Heart left ventricle (tissue), 13 donors: ENCODE measurements at regions not wholly inside any gene's neighbourhood (a gene's known extent, or its start where the extent isn't known, plus 50 kb on each side); places are given as distances from the start of the nearest gene placed in this dataset.

ENCODE experiments used
- POLR2A ChIP-seq, 2 donors: fragments of 450-650 bp; IDR thresholded peaks; one replicate each; pipeline ENCODE4 v1.6.1; 2017; ENCODE audit warnings: antibody characterized with exemption in 2 of 2, mild to moderate bottlenecking in 2 of 2, moderate library complexity in 2 of 2
- TF ChIP-seq, protein P1 (sequence below), 12 donors: fragments of 200-600 bp; sonication (generic) in 4 of 12; IDR thresholded peaks; one replicate each; pipeline versions ENCODE4 v1.5.0 to v1.8.0; 2018 to 2022; ENCODE audit warnings: antibody characterized with exemption in 12 of 12, mild to moderate bottlenecking in 5 of 12
- donor health status: ischemic (EF 13 %, LVEDD 7.1; RV severe dilation, severe dysfunction).
- donor health status: DM: no; HTN: yes; CAD: no.
- donor health status: DM: no; HTN: no; CAD: no.
- donor health status: ischemic (EF 25% LVEDD 6.9; RV normal size, moderate dysfunction).
- donor health status: ischemic (EF 25% LVEDD 5.7; RV mildly dilated, moderate dysfunction).
- donor health status: ischemic (EF 35%, LVEDD 5.7; RV mildly dilated, moderate dysfunction).
- donor health status: nonischemic (EF 11% LVEDD 7.7; RV severe dilation, severe dysfunction).
- donor health status: DM: yes; HTN: yes; CAD: no.
- donor health status: PGD.
- donor health status: ischemic (EF 29% LVEDD 5.4; RV normal size, mild dysfunction).
- donor health status: nonischemic (EF 23%, LVEDD 6.1; RV moderate dilation, normal function).

DNA sequence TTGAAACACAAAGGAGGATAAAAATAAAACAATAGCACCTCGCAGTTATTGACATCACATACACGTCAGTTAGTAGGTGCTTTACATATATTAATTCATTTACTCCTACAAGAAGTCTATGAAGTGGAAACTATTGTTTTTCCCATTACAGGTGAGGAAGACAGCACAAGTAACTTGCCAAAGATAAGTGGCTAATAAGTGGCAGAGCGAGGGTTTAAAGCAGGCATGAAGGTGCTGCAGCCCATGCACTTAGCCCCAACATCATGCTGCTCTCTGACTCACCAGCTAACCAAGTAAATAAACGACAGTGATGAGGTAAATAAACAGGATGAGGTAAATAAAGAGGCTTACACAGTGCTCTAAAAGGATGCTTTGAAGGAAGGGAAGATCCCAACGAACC, 498.6 kb upstream of the ZEB2 start:
- TF ChIP-seq POLR2A (IDR thresholded peaks at IDR 0.05), result no peak
- TF ChIP-seq, protein P1, sequence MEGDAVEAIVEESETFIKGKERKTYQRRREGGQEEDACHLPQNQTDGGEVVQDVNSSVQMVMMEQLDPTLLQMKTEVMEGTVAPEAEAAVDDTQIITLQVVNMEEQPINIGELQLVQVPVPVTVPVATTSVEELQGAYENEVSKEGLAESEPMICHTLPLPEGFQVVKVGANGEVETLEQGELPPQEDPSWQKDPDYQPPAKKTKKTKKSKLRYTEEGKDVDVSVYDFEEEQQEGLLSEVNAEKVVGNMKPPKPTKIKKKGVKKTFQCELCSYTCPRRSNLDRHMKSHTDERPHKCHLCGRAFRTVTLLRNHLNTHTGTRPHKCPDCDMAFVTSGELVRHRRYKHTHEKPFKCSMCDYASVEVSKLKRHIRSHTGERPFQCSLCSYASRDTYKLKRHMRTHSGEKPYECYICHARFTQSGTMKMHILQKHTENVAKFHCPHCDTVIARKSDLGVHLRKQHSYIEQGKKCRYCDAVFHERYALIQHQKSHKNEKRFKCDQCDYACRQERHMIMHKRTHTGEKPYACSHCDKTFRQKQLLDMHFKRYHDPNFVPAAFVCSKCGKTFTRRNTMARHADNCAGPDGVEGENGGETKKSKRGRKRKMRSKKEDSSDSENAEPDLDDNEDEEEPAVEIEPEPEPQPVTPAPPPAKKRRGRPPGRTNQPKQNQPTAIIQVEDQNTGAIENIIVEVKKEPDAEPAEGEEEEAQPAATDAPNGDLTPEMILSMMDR (IDR thresholded peaks at IDR 0.05), result no peak
